ENCODE measurements at regions not wholly inside any gene's neighbourhood (a gene's known extent, or its start where the extent isn't known, plus 50 kb on each side); places are given as distances from the start of the nearest gene placed in this dataset.
"Not testable (repeated sequence)": the region's sequence is repeated elsewhere in the genome, so short reads cannot be mapped to it uniquely, and the experiment has no call there.

DNA sequence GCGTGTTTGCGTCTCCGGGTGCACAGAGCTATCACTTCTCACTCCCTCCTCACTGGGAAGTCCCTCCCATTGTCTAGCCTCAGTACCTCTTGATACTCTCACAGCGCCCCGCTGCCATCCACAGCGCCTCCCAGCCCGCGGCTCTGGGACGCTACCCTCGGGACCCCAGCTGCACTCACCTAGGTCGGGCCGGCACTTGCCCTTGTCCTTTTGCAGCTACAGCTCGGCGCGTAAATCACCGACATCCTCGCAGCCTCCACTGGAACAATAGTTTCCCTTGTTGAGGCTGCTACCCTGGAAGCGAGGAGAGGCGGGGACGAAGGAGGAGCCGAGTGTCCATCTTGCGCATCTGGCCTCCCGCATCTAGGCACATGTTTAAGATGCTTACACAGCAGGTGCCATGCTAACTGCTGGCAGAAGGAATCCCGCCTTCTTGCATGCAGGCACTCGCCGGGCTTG, 269.5 kb upstream of the HSFY2 start:
- no peak for DNase-seq

GRCh38 chrY:19042306-19042958, 268.9 kb upstream of the HSFY2 start:
- no peak for DNase-seq

- no peak for DNase-seq
Observed at GRCh38 chrY:19026631-19027030, 253.1 kb upstream of the HSFY2 start.

DNA sequence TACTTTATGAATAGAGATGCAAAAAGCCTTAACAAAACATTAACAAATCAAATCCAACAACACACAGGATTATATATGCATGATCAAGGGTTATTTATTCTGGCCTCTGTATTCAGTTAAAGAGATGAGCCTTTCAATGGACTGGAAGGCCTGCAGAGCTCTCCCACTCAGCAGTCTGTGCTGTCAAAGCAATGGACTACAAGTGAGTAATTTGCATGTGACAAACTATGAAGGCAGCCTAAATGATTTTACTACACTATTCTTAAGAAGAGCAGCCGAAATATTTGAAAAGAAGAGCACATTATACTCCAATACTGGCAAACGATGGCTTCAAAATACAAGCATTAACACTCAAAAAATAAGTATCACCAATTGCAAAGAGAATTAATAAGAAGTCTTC, 250.4 kb upstream of the HSFY2 start:
- DNase-seq: no peak

DNA sequence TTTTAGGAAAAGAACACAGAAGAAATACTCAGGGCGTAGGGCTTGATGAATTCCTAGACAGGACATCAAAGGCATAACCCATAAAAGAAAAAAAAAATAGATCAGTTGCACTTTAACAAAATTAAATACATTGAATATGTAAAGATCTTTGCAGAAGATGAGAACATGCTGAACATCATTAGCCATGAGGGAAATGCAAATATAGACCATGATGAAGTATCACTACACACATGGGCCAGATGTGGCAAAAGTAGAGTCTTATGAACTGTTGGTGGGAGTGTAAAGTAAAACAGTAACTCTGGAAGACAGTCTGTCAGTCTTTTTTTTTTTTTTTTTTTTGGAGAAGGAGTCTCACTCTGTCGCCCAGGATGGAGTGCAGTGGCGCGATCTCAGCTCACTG, 246.7 kb upstream of the HSFY2 start:
- DNase-seq: no peak

DNA sequence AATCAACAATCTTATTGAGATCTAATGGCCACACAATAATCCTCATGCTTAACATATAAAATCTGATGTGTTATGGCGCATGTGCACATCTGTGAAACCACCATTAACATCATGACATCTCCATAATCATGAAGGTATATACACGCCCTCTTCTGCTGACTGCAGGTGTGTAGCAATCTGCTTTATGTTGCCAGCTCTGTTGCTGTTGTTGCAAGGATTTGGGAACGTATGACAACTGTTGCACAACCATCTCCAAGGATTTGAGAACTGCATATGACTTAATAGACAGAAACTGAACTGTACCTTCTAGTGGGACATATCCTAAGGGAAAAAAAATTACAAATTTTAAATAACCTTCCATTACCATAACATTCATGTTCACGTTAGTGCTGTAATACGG, 243.5 kb upstream of the HSFY2 start:
- DNase-seq: no peak

GRCh38 chrY:19015854-19016253, 242.3 kb upstream of the HSFY2 start:
- no peak for DNase-seq

- DNase-seq: no peak
Observed at GRCh38 chrY:19015213-19015612, 241.7 kb upstream of the HSFY2 start.

- DNase-seq: no peak
Observed at GRCh38 chrY:19012985-19013384, 239.4 kb upstream of the HSFY2 start.

DNA sequence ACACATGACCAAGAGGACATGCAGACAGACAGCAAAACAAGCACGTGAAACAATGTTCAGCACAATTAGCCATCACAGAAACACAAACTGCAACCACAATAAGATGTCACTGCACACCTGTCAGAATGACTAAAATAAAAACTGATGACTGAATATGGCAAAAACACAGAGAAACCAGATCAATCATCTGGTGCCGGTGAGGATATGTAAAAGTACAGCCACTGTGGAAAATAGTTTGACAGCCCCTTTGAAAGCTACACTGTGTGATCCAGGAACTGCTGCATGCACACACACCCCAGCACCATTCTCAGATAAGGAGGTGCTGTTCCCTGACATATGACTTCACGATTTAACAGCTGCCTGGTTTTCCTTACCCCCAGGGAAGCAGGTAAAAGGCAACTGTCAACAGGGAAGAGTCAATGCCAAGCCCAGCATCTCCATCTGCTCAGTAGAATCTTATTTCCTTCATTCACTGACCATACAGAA, 238.1 kb upstream of the HSFY2 start:
- DNase-seq: no peak

DNA sequence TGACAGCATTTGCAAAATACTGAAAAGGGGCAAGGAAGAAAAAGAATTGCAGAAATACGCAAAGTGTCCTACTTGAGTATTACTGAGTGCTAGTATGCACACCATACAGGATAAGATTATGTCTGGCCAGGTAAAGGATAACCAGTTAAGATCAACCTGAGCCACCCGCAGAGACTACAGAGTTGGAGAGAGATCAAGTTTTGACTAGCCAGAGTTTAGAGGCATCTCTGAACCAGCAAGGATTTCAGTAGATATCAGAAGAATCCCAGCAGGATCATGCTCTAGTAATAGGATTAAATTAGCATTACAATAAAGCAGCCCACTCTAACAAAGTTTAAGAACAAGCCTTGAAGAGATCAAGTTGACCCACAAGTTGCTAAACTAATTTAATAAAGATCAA, 232.7 kb upstream of the HSFY2 start:
- no peak for DNase-seq

DNA sequence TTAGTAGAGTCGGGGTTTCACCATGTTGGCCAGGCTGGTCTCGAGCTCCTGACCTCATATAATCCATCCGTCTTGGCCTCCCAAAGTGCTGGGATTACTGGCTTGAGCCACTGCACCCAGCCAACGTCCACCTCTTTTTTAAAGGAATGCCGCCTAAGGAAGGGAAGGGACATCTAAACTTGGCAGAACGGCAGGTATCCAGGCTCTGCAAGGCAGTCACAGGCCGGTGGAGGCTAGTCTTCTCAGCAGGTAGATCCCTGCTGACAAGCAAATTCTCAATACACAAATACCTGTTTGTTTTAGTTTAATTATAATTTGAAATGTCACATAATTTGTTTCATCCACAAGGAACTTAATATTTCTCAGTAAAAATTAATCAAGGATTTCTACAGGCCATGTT, 232.0 kb upstream of the HSFY2 start:
- DNase-seq: no peak

- no peak for DNase-seq
Observed at GRCh38 chrY:18997635-18998240, 224.2 kb upstream of the HSFY2 start.

DNA sequence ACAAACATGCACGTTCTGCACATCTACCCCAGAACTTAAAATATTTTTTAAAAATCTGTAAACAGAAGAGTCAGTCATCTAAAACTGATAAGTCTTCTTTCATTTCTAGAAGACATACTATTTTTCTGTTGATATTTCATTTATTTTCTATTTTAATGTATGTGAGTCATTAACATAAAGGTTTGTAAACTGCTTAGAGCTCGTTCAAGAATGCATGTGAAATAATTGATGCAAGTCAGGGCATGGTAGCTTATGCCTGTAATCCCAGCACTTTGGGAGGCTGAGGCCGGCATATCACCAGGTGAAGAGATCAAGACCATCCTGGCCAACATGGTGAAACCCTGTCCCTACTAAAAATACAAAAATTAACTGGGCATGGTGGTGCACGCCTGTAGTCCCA, 219.9 kb upstream of the HSFY2 start:
- no peak for DNase-seq

GRCh38 chrY:18992684-18993083, 219.1 kb upstream of the HSFY2 start:
- DNase-seq: not testable (repeated sequence)

GRCh38 chrY:18989356-18989755, 215.8 kb upstream of the HSFY2 start:
- DNase-seq: no peak

GRCh38 chrY:18966001-18966400, 192.5 kb upstream of the HSFY2 start:
- no peak for DNase-seq

DNA sequence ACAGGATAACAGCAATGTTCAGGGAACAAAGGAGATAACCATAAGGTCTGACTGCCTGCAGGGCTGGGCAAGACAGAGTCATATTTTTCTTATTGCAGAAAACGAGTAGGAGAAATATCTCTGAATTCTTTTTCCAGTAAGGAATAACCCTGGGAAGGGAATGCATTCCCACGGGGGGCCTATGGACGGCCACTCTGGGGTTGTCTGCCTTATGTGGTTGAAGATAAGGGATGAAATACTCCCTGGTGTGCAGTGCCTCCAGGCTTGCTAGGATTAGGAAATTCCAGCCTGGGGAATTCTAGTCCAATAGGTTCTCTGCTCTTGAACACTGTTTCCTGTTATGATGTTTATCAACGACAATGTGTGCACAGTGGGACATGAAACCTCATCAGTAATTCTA, 185.3 kb upstream of the HSFY2 start:
- no peak for DNase-seq

DNA sequence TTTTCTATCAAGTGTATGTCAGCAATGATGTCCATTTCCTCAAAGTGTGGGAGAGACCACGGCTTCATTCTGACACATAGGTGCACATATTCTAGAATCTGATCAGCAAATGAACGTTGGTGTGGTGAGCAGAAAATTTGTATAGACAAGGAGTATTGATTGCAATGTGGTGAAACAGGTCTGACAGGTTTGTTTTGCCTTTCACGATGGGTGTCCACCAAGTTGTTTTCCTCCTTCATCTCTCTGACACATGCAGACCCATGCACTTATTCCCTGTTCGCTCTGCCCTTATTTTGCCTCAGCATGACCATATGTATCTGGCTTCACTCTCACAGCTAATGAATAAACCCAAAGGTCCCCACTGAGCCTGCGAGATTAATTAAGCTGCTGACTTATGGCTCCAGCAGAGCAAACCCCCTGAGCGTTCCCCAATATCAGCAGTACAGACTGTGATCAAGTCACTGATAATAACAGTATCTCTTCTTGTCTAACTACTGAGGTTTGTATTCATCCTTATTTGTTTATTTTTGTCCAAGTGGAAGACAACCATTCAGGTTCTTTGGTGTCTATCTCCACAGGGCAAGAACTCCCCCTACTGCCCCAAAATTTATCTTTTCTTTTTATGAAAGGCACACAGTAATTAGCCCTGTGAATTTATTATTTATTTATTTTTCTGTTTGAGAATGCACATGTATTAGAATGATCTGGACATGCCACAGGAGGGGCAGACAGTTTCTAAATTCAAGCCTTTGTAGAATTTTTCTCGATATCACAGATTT, 178.3 kb upstream of the HSFY2 start:
- DNase-seq: no peak

GRCh38 chrY:18951019-18951418, 177.5 kb upstream of the HSFY2 start:
- no peak for DNase-seq

DNA sequence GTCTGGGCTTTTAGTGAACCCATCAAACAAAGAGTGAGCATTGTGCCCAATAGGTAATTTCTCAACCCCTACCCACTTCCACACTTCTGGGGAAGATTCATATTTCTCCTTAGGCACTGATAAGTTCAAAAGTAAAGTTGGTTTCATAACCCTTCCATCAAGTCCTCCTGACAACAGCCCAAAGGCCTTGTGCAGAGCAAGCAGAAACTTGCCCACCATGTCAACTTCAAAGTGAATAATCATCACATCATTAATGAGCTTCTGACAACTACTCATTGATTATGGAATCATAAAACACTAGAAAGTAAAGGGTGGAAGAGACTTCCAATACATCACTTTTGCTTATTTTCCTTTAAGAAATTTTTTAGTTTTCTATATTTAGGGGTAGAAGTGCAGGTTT, 163.3 kb upstream of the HSFY2 start:
- DNase-seq: no peak

DNA sequence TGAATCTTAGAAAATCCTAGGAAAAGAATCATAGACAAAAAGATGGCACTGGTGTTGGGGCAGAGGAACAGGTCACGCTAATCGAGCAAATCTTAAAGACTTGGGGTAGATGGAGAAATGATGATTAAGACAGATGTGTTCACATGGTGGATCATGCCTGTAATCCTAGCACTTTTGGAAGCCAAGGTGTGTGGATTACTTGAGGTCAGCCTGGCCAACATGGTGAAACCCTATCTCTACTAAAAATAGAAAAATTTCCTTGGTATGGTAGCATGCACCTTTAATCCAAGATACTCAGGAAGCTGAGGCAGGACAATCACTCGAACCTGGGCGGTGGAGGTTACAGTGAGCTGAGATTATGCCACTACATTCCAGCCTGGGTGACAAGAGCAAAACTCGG, 145.7 kb upstream of the HSFY2 start:
- DNase-seq: no peak

DNA sequence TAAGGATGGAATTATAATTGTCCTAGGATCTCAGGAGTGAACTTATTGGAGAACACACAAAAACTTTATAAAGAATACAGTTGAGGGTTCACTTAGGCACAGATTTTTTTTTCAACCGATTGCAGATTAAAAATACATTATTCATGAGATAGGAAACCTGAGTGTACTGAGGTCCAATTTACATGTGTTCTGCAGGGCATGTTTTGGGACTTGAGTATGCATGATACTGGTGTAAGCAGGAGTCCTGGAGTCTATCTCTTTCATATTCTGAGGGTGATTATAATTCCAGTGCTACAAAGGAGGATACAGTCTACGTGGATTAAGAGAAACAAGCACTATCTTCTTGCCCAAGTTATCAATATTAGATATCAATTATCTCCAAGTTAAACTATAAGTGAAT, 139.3 kb upstream of the HSFY2 start:
- DNase-seq: no peak

- no peak for DNase-seq
Observed at GRCh38 chrY:18909846-18910245, 136.3 kb upstream of the HSFY2 start.

Measured in CD4-positive, alpha-beta T cell treated with Interleukin-21 for 1 hour (primary cell).